Superior temporal gyrus (tissue), 1 donor: ENCODE measurements at regions not wholly inside any gene's neighbourhood (a gene's known extent, or its start where the extent isn't known, plus 50 kb on each side); places are given as distances from the start of the nearest gene placed in this dataset.

Experiments
- DNase-seq: peaks from one replicate; pipeline ENCODE4 v3.0.0-alpha.2; 2016; ENCODE audit errors: extremely low spot score

DNA sequence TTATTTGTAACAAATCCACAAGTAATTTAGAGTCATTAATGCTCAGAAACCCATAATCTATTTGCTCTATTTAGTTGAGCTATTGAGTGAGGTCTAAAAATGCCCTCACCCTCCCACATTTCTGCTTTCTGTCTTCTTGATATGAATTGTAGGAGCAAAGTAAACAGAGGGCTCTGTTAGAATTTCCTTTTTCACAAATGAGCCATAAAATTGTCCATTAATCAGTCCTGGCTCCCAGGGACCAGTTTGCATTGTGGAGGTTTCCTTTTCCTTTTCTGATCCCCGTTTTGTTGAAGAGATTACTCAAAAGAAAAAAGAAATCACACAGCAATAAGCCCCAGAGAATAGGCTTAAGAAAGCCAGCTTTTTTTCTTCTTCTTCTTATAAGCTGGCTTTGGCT is 476.7 kb downstream of the EPHA4 start:
- no peak for DNase-seq

GRCh38 chr2:221096706-221097567 is 475.2 kb downstream of the EPHA4 start:
- DNase-seq: no peak

- DNase-seq: no peak
These were observed 474.6 kb downstream of the EPHA4 start for GRCh38 chr2:221097568-221097915.

GRCh38 chr2:221097949-221098348 is 474.2 kb downstream of the EPHA4 start:
- no peak for DNase-seq

DNA sequence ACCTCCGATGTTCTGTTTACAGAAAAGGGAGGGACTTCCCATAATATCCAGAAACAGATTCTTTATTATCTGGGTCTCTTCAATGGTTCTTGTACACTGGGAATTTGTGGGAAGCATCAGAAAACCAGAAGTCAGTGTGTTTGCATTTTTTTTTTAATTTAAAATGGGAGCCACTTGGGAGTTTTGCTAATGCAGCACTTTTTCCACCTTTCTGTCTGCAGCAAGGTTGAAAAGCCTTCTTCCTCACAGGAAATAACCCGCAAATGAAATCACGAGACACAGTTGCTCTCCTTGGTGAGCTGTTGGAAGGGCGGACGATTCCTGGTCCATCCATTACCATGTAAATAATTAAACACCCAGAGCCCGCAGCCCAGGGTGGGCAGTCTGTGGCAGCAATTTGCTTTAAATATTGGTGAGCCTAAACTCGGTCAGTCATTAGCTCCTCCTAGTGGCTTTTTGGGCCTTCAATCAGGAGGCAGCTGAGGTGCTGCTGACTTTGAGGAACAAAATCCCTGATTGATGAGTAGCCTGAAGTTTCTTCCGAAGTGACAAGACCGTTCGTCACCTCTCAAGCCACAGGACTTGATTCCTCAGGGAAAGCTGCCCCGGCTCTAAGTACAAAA is 471.5 kb downstream of the EPHA4 start:
- no peak for DNase-seq

DNA sequence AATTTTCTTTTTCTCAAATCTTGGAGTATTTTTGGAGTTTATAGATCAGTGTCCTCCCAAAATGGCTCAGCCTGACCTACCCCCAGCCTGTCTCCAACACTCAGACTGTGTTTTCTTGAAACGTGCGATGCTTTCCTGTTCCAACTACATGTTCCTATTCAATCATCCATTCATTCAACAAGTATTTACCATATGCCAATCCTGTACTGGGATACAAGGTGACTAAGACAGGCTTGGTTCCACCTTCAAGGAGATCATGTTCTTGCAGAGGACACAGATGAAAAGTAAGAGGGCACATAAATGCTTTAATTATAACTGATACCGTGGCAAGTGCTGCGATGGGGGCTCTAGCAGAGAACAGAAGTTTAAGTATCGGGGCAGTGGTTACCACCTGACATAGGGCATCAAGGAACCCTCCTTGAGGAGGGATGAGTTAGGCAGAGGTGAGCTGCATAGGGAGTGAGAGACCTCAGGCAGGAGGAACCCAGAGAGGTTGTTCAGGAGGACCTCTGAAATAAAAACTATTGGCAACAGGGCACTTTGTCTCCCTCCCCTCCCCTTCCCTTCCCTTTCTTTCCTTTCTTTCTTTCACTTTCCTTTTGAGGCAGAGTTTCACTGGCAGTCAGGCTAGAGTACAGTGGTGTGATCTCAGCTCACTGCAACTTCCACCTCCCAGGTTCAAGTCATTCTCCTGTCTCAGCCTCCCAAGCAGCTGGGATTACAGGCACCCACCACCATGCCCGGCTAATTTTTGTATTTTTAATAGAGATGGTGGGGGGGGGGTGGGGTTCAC is 469.0 kb downstream of the EPHA4 start:
- DNase-seq: no peak

DNA sequence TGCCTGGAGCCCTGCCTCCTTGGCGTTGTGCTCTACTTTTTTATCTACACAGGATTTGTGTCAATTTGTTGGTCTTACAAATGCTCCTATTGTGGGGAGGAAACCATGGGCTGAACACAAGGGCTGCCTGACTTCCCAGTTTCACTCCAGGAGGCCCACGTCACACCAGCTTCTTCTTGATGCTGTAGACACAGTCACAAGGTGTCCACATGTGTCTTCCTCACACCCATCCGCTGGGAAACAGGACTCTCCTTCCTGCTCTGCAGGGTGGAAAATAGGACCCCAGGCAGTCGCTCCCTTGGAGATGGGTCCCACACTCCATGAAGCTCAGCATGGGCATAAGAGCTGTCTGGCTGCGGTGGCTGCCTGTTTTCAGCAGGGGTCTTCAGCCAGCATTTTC is 468.2 kb downstream of the EPHA4 start:
- DNase-seq: no peak

GRCh38 chr2:221104361-221104811 is 467.7 kb downstream of the EPHA4 start:
- peak; percentile 63 for DNase-seq

GRCh38 chr2:221106241-221106640 is 465.9 kb downstream of the EPHA4 start:
- DNase-seq: no peak

GRCh38 chr2:221107424-221107823 is 464.7 kb downstream of the EPHA4 start:
- DNase-seq: no peak

GRCh38 chr2:221109552-221109951 is 462.6 kb downstream of the EPHA4 start:
- DNase-seq: no peak

- DNase-seq: no peak
These were observed 460.4 kb downstream of the EPHA4 start for GRCh38 chr2:221111739-221112138.

GRCh38 chr2:221112744-221113143 is 459.4 kb downstream of the EPHA4 start:
- DNase-seq: no peak

- no peak for DNase-seq
These were observed 456.2 kb downstream of the EPHA4 start for GRCh38 chr2:221115944-221116343.

GRCh38 chr2:221120643-221121042 is 451.5 kb downstream of the EPHA4 start:
- DNase-seq: no peak

DNA sequence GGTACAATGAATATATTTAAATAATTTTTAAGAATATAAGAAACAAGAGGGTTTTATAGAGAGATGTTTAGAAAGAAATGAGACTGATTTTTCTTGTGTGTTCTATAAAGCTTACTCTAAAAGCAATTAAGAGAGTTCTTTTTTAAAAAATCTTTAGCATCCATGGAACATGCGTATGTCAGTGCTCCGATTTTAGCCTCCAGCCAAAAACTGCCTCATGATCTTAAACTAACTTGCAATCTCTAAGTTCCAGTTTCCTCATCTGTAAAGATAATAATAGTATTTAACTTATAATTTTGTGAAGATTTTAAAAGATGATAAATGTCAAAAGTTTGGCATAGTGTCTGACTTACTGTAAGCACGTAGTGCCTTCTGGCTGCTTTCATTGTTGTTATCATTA is 448.7 kb downstream of the EPHA4 start:
- DNase-seq: no peak

DNA sequence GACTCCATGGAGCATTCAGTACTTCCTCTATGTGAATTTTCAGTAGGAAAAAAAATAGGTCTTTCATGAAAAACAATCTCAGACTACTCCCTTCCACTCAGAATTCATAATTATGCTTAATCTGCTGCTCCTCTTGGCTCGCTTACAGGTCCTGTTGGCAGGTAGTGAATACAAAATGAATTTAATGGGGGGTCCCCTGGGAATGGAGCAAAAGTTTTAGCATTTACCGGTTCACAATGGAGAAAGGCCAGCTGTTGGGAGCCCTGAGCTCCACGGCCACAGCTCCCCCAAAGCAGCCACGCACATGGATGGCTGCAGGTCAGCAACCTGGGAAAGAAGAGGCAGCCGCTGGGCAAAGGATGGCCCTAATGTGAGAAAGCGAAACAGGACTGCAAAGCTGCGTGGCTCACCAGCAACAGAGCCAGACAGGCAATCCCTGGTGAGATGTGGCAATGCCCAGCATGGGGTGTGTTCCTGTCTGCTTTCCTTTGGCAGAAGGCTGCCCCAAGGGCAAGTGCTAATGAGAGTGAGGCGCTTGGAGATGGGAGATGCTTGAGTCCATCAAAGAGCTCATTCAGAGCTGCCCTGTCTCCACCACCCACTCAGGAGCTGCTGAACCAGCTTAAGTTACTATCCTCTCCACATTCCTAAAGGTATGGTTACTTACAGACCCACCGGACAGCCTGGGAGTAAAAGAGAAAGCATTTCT is 447.4 kb downstream of the EPHA4 start:
- no peak for DNase-seq

DNA sequence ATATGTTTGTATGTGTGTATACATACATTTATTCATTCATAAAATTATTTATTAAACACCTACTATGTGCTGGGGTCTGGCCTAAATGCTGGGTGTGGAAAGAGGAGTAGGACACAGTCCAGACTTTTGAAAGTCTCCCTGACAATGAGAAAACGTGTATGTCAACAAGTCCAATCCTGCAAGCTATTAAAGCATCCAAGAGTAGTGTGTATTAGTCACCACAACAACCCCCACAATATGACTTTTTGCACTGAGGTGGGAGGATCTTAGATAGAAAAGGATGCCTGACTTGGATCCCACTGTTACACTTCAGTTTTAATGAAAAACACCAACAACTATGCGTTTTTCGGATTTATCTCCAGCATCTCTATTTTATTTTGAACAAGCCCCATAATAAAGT is 446.4 kb downstream of the EPHA4 start:
- DNase-seq: no peak

DNA sequence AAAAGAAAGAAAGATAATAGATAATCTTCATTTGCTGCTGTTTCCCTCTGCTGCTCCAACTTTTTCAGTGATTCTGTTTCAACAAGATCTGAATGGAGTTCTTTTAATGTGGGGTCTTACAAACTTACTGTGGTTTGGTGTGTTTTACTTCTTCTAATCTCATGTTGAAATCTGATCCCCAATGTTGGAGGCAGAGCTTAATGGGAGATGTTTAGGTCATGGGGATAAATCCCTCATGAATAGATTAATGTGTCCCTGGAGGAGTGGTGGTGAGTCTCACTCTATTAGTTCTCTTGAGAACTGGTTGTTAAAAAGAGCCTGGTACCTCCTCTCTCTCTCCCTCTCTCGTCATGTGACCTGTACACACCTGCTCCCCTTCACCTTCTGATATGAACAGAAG is 442.4 kb downstream of the EPHA4 start:
- no peak for DNase-seq

DNA sequence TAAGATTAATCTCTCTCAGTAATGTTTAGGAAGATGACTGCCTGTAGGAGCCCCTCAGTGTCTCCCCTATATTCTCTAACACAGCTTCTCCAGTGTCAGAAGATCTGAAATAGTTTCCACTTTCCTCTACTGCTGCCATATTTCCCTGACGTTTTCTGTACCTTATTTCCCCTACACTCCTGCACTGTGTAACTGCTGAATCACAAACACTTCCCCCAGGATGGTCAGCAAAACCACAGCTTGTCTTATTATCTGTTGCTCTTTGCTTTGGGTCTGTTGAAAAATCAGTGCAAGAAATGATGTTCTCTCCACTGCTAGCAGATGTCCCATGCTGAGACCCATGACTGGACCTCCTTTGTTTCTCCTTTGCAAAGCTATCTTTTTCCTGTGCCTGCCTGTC is 441.7 kb downstream of the EPHA4 start:
- DNase-seq: no peak

DNA sequence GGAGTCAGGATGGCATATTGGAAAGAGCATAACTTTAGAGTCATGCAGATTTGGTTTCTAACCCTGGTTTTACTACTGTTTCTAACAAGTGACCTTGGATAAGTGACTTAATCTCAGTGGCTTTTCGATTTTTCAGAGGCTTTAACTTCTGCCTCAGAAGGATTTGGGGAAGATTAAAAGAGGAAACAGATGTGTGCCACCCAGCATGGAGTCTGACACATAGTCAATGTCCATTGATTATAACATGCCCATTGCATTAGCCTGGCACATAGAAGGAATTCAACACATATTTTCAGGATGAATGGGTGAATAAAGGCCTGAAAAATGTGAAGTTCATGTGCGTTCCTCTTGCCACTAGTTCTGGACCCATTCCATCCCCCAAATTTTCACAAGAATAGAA is 438.2 kb downstream of the EPHA4 start:
- no peak for DNase-seq

- DNase-seq: no peak
These were observed 437.4 kb downstream of the EPHA4 start for GRCh38 chr2:221134718-221135117.
